SKM-1 treated with dmso at 0.1 percent for 144 hours (cell line): ENCODE measurements at regions not wholly inside any gene's neighbourhood (a gene's known extent, or its start where the extent isn't known, plus 50 kb on each side); places are given as distances from the start of the nearest gene placed in this dataset.

ENCODE experiments used
- DNase-seq: peaks from one replicate; lab custom pipeline; 2025; ENCODE audit not compliant: unreplicated experiment; lab: John Stamatoyannopoulos, UW

GRCh38 chr1:71267220-71267619 lies 186.4 kb upstream of the ZRANB2 start:
- no peak for DNase-seq

GRCh38 chr1:71264039-71264438 lies 183.2 kb upstream of the ZRANB2 start:
- DNase-seq, result no peak

GRCh38 chr1:71262970-71263369 lies 182.1 kb upstream of the ZRANB2 start:
- DNase-seq, result no peak

GRCh38 chr1:71252900-71253299 lies 172.1 kb upstream of the ZRANB2 start:
- DNase-seq, result no peak

GRCh38 chr1:71245246-71245645 lies 164.4 kb upstream of the ZRANB2 start:
- no peak for DNase-seq

- no peak for DNase-seq
Measured at GRCh38 chr1:71242239-71242638, 161.4 kb upstream of the ZRANB2 start.

- no peak for DNase-seq
Measured at GRCh38 chr1:71240656-71241055, 159.8 kb upstream of the ZRANB2 start.

GRCh38 chr1:71236503-71236902 lies 155.7 kb upstream of the ZRANB2 start:
- DNase-seq, result no peak

GRCh38 chr1:71233645-71234044 lies 152.8 kb upstream of the ZRANB2 start:
- no peak for DNase-seq

- DNase-seq, result no peak
Measured at GRCh38 chr1:71232786-71233185, 152.0 kb upstream of the ZRANB2 start.

GRCh38 chr1:71232166-71232763 lies 151.4 kb upstream of the ZRANB2 start:
- no peak for DNase-seq

- no peak for DNase-seq
Measured at GRCh38 chr1:71231751-71232150, 150.9 kb upstream of the ZRANB2 start.

- no peak for DNase-seq
Measured at GRCh38 chr1:71228742-71229365, 148.0 kb upstream of the ZRANB2 start.

- no peak for DNase-seq
Measured at GRCh38 chr1:71228241-71228640, 147.4 kb upstream of the ZRANB2 start.

- DNase-seq, result no peak
Measured at GRCh38 chr1:71224741-71225377, 144.0 kb upstream of the ZRANB2 start.

- no peak for DNase-seq
Measured at GRCh38 chr1:71223641-71224340, 143.0 kb upstream of the ZRANB2 start.

- DNase-seq, result no peak
Measured at GRCh38 chr1:71222668-71223067, 141.8 kb upstream of the ZRANB2 start.

GRCh38 chr1:71210718-71211117 lies 129.9 kb upstream of the ZRANB2 start:
- DNase-seq, result no peak

GRCh38 chr1:71203241-71203640 lies 122.4 kb upstream of the ZRANB2 start:
- DNase-seq, result no peak

GRCh38 chr1:71200503-71200902 lies 119.7 kb upstream of the ZRANB2 start:
- DNase-seq, result no peak

GRCh38 chr1:71196685-71197084 lies 115.8 kb upstream of the ZRANB2 start:
- no peak for DNase-seq

GRCh38 chr1:71193153-71193552 lies 112.3 kb upstream of the ZRANB2 start:
- DNase-seq, result no peak
